Renal pelvis (tissue), 1 donor: ENCODE measurements at regions not wholly inside any gene's neighbourhood (a gene's known extent, or its start where the extent isn't known, plus 50 kb on each side); places are given as distances from the start of the nearest gene placed in this dataset.

Source experiments
- DNase-seq: peaks from one replicate; pipeline ENCODE4 v3.0.0-alpha.2; 2013

DNA sequence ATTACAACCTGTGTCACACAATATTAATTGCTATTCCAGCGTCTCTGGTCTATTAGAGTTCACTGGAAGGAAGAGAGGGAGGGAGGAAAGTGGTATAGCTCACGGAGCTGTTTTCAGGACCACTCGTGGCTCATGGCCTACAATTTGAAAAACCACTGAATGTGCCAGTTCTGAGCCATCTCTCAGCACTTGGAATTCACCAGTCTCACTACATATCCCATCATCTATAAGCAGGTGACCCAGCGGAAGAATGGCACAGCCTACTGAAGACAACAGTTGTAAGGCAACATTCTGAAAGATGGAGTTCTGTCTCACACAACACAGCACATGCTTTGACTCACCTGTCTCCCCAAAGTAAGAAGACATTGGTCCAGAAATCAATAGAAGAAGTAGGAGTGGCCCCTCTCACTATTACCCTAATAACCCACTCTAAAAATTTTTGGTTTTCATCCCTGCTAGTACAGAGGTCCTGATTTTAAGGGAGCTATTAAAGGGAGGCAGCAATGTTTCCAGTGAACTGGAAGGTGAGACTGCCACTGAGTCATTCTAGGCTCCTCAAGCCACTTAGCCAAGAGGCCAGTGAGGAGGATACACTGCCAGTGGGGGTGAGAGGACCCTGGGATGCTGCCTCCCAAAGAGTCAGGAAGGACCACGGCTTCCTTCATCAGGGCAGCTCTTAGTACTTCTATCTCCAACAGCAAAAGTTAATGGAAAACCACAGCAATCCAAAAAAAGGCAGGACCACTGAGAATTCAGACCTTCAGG, 50.0 kb upstream of the DOCK9 start:
- DNase-seq, result no peak

- DNase-seq, result no peak
These were observed 51.0 kb upstream of the DOCK9 start for GRCh38 chr13:99028890-99029289.

GRCh38 chr13:99029576-99029975, 51.7 kb upstream of the DOCK9 start:
- DNase-seq, result no peak

- DNase-seq, result no peak
These were observed 52.5 kb upstream of the DOCK9 start for GRCh38 chr13:99030326-99030725.

GRCh38 chr13:99031832-99032231, 54.0 kb upstream of the DOCK9 start:
- DNase-seq, result no peak

- no peak for DNase-seq
These were observed 56.0 kb upstream of the DOCK9 start for GRCh38 chr13:99033814-99034213.

DNA sequence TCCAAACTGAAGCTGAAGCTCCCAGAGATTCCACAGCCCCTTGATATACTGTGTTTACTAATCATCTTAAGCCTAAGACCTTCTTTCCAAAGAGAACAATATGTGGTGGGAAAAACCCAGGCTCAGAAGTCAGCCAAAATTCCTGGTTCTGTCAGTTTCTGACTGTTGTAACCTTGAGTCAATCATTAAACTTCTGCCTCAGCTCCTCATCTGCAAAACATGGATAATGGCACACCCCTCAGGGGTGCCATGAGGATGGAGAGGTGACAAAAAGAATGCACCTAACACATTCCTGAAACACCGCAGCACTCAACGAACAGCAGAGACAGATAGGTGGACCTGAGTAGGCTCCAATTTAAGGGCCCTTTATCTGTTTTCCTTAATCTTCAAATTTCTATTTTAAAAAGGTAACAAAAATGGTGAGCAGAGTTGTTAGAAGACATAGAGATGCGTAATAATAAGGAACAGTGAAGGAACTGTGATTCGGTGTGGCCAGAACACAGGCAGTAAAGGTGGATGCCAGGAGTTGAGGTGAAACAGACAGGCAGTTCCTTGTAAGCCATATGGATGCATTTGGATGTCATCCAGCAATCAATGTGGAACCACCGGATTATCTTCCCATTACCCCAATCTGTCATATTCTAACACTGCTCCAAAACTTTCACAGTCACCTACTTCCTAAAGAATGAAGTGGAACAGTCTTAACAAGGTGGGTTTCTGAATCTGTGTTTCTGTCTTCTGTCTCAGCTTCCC, 56.6 kb upstream of the DOCK9 start:
- DNase-seq, result no peak

DNA sequence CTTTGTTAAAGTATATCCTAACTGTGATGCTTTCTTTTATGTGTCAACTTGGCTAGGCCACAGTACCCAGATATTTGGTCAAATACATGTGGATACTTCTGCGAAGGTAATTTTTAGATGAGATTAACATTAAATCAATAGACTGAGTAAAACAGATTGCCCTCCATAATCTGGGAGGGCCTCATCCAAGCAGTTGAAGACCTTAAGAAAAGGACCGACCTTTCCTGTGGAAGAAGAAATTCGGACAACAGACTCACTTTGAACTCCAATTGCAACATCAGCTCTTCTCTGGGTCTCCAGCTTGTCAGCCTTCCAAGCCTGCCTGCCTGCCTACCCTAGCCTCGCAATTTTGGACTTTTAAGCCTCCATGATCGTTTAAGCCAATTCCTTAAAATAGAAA, 57.9 kb upstream of the DOCK9 start:
- no peak for DNase-seq

- DNase-seq, result no peak
These were observed 59.9 kb upstream of the DOCK9 start for GRCh38 chr13:99037756-99038155.

GRCh38 chr13:99039718-99040280, 61.9 kb upstream of the DOCK9 start:
- DNase-seq, result no peak

GRCh38 chr13:99040536-99041131, 62.8 kb upstream of the DOCK9 start:
- no peak for DNase-seq

- no peak for DNase-seq
These were observed 63.5 kb upstream of the DOCK9 start for GRCh38 chr13:99041337-99041736.

- no peak for DNase-seq
These were observed 63.9 kb upstream of the DOCK9 start for GRCh38 chr13:99041788-99042187.

- no peak for DNase-seq
These were observed 64.8 kb upstream of the DOCK9 start for GRCh38 chr13:99042521-99043250.

GRCh38 chr13:99043831-99044231, 66.0 kb upstream of the DOCK9 start:
- DNase-seq, result no peak

- DNase-seq, result no peak
These were observed 66.9 kb upstream of the DOCK9 start for GRCh38 chr13:99044764-99045163.

DNA sequence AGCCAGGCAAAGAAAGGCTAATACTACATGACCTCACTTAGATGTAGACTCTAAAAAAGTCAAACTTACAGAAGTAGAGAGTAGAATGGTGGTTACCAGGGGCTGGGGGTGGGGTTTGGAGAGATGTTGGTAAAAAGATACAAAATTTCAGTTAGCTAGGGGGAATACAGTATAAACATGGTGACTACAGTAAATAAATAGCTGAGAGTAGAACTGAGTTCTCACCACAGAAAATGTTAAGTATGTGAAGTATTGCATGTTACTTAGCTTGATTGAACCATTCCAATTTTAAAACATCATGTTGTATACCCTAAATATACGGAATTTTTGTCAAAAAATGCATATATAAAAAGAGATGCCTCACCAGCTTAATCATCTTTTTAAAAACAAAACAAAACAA, 67.5 kb upstream of the DOCK9 start:
- no peak for DNase-seq

GRCh38 chr13:99046851-99047250, 69.0 kb upstream of the DOCK9 start:
- no peak for DNase-seq

- no peak for DNase-seq
These were observed 73.2 kb upstream of the DOCK9 start for GRCh38 chr13:99050983-99051488.

DNA sequence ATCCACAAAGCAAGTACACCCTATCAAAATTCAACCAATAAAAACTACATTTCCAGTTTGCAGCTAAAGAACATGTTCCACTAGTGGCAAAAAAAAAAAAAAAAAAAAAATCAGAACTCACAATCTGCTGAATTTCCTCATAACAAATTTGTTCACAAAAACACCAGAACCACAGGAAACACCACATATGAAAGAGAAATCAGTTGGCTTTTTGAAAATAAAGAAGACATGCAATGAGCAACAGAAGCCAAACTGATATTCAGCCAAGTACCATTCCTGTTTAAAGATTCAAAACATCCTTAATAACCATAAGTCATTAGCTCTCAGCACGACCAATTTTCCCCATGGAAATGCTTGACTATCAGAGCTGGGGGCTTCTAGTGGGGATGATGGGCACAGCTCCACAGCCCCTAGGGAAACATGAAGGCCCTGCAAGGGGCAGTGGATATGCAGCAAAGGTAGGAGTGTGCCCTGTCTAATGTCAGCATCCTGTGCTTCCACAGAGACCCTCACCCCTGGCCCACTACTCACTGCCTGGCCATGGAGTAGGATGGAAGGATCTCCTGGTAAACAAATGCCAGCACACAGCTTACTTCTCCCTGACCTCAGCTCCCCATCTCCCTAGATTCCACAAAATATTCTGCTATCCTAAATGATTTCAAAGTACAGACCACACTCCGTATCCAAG, 74.0 kb upstream of the DOCK9 start:
- no peak for DNase-seq

GRCh38 chr13:99053636-99054233, 75.9 kb upstream of the DOCK9 start:
- no peak for DNase-seq
